Choroid plexus epithelial cell (primary cell): ENCODE measurements at regions not wholly inside any gene's neighbourhood (a gene's known extent, or its start where the extent isn't known, plus 50 kb on each side); places are given as distances from the start of the nearest gene placed in this dataset.
A peak's percentile ranks its signal among the peaks of the same experiment; 100 is the strongest.

Experiments
- DNase-seq: peaks from one replicate; pipeline ENCODE4 v3.0.0-alpha.2; 2010; ENCODE audit warnings: low read depth
- H3K4me3 ChIP-seq: 2 replicates; pipeline ENCODE4 v1.5.1; 2011; ENCODE audit warnings: low read depth, mild to moderate bottlenecking, control low read depth, low read length, moderate library complexity
- TF ChIP-seq, protein P1 (sequence below): conservative IDR thresholded peaks from 2 replicates; pipeline ENCODE4 v1.5.1; 2011; ENCODE audit warnings: low read depth, mild to moderate bottlenecking, control low read depth, inconsistent platforms, low read length, moderate library complexity

DNA sequence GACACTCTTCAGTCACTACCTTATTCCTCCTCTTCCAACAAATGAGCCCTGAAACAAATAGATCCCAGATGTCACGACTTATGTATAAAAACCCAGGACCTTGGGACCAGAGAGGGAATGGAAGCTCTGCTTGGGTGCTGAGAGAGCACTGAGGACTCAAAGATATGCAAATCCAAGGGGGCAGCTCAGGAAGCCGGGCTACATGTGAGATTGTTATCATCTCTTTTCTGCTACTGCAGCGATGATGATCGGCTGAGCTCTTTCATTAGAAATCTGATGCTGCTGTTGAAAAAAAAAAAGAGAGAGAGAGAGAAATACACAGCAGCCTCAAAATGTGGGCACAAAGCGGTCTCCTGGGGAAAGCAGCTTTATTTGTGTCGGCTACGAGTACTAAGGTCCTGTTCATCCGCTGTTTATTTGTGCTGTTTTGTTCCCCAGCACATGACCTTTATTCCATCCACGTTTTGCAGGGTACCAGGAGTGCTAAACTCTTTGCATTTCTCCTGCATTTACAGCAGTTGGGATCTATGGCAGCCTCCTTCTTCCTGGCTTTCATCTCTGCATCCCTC is 120.2 kb downstream of the TRIM29 start:
- TF ChIP-seq, protein P1, sequence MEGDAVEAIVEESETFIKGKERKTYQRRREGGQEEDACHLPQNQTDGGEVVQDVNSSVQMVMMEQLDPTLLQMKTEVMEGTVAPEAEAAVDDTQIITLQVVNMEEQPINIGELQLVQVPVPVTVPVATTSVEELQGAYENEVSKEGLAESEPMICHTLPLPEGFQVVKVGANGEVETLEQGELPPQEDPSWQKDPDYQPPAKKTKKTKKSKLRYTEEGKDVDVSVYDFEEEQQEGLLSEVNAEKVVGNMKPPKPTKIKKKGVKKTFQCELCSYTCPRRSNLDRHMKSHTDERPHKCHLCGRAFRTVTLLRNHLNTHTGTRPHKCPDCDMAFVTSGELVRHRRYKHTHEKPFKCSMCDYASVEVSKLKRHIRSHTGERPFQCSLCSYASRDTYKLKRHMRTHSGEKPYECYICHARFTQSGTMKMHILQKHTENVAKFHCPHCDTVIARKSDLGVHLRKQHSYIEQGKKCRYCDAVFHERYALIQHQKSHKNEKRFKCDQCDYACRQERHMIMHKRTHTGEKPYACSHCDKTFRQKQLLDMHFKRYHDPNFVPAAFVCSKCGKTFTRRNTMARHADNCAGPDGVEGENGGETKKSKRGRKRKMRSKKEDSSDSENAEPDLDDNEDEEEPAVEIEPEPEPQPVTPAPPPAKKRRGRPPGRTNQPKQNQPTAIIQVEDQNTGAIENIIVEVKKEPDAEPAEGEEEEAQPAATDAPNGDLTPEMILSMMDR, result no peak
- no peak for DNase-seq
- no peak overlapping the region for H3K4me3 ChIP-seq

DNA sequence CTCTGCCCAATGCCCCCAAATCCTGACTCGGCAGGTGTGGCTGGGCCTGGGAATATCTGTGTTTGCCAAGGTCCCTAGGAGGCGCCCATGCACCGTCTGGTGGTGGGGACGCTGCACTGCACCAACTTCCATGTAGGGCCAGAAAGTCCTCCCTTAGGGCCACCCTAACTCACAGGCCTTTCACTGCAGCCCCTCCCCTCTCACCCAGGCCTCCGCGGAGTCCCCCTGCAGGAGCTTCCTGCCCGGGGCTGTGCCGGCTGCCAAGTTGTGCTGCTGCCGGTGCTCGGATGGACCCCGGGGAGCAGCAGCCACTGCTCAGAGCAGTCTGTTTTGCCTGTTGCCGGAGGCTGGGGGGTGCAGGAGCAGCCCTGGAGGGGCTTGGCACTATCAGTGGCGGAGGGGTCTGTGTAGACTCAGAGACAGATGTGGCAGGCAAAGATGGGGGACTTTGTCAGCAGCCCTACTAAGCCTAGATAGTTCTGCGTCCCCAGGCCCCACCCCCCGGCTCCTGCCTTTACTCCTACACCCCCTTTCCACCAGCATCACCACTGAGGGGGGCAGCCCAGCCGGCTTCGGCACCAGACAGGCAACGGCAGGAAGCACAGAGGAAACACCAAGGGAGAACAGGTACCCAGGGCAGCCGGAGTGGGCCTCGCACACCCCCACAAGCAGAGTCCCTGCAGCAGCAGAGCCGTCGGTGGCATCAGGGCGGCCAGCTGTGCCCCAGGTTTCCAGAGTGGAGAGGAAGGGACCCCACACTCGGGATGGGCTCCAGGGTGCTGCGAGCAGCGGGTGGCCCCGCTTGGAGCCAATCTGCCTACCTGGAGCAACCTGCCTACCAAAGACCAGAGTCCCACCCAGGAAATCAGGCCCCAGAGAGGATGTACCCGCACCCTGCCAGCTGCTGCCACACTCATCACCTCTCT is 124.3 kb downstream of the TRIM29 start:
- DNase-seq, result peak; percentile 66

DNA sequence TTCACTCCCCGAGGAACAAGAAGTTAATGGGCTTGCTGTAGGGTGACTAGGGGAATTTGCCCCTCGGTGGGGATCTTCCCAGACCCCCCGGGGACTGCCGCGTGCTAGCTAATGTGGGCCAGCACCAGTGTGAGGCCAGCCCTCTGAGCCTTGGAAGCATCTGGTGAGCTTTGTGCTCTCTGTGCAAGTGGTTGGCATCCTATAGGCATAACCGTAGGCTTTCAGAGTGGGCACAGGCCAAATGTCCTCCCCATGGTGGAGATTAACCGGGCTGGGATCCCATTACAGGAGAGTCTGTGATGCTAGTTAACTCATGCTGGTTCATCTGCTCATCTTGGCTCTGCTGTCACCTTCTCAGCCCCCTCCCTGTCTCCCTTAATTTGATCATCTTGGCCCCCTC is 125.7 kb downstream of the TRIM29 start:
- no peak for DNase-seq
- TF ChIP-seq, protein P1, result no peak

More for the DNA sequence above, 124.3 kb downstream of the TRIM29 start:
- TF ChIP-seq, protein P1, result peak; percentile 93
- H3K4me3 ChIP-seq, result no peak overlapping the region

DNA sequence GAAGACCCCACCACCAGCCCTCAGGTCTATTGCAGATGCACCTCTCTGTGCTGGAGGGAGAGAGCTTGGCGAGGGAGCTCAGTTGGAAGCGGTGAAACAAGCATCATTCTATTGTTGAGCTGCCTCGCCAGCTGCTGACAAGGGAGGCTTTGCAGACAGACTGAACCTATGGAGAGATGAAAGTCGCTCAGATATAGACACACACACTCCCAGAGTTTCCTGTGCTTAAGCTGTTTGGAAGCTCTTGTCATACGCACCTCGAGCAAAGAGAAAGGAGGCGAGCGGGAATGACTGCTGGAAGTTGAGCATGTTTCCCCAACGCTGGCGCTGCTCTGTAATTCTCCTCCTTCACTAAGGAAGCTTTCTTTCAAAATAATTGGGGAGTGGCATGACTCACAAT is 126.1 kb downstream of the TRIM29 start:
- H3K4me3 ChIP-seq, result no peak overlapping the region
- TF ChIP-seq, protein P1, result no peak
- DNase-seq, result no peak

More for the DNA sequence above, 125.7 kb downstream of the TRIM29 start:
- no peak overlapping the region for H3K4me3 ChIP-seq

DNA sequence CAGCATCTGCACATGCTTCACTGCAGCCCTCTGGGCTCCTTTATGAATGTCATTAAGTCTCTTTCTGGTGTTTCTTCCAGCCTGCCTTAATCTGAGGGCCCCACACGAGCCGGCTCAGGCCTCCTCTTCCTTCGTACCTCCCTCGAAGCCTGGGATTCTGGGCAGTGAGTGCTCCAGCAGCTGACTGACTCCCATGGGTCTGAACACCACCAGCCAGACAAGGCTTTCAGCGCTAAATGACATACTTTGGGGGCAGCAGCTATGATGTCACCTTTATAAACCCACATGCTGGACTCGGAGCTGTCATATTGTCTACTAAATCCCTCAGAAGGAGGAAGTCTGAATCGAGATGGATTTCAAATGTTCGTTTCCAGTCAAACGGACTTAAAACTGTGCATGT is 127.1 kb downstream of the TRIM29 start:
- TF ChIP-seq, protein P1, result no peak
- DNase-seq, result no peak
- no peak overlapping the region for H3K4me3 ChIP-seq

DNA sequence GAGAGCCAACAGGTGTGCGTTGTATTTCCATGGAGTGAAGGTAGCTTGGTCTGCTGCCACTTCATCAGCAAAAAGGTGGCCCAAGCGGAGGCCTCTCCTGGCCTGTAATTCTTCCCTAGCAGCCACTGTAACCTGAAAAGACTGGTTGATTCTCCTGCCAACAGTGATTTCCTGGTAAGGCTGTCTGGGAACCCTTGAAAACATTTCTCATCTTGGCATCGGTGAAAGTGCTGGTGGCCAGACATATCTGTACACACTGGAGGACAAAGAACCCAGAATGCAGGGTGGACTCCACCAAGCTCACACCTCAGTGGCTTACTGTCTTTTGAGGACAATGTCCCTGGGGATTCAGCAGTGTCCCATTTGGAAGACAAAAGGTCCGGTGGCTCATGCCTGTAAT is 128.0 kb downstream of the TRIM29 start:
- TF ChIP-seq, protein P1, result no peak
- no peak for DNase-seq
- H3K4me3 ChIP-seq, result no peak overlapping the region
